A673 (cell line): ENCODE measurements at regions not wholly inside any gene's neighbourhood (a gene's known extent, or its start where the extent isn't known, plus 50 kb on each side); places are given as distances from the start of the nearest gene placed in this dataset.

Source experiments
- BruUV-seq: library from RNA; stranded (reverse); fragments of 400-500 nt; replicated peaks from 2 replicates; lab custom pipeline; 2021; lab: Mats Ljungman, UMichigan
- CTCF ChIA-PET: fragments of 300-600 bp; sonication (Branson Sonifier 250); formaldehyde crosslinking; loops from one replicate; lab custom pipeline; 2022; ENCODE audit warnings: antibody characterized with exemption; lab: Charles Lee
- POLR2A ChIA-PET: fragments of 300-600 bp; sonication (Branson Sonifier 250); formaldehyde crosslinking; loops from one replicate; lab custom pipeline; 2022; ENCODE audit warnings: antibody characterized with exemption; ENCODE audit not compliant: low non-redundant PET; lab: Charles Lee
- DNase-seq: peaks from one replicate; pipeline ENCODE4 v3.0.0-alpha.2; 2015; ENCODE audit warnings: low spot score
- H3K27ac ChIP-seq: fragments of 200-600 bp; sonication (generic); 2 replicates; pipeline ENCODE4 v1.5.1; 2016; ENCODE audit warnings: mixed run types, low read depth, mild to moderate bottlenecking, mixed read lengths, antibody characterized with exemption, low read length; ENCODE audit not compliant: poor library complexity, severe bottlenecking
- H3K27me3 ChIP-seq: fragments of 200-600 bp; sonication (generic); replicated peaks from 2 replicates; pipeline ENCODE4 v1.6.1; 2017; ENCODE audit warnings: mixed run types, low read depth, mild to moderate bottlenecking, mixed read lengths, antibody characterized with exemption, low read length; ENCODE audit not compliant: insufficient read depth, poor library complexity
- H3K36me3 ChIP-seq: fragments of 200-600 bp; sonication (generic); 2 replicates; pipeline ENCODE4 v1.6.1; 2016; ENCODE audit warnings: mixed run types, mild to moderate bottlenecking, mixed read lengths, antibody characterized with exemption, low read length; ENCODE audit not compliant: insufficient read depth, poor library complexity, severe bottlenecking
- H3K4me1 ChIP-seq: fragments of 200-600 bp; sonication (generic); 2 replicates; pipeline ENCODE4 v1.6.1; 2017; ENCODE audit warnings: mixed run types, mild to moderate bottlenecking, mixed read lengths, antibody characterized with exemption, low read length; ENCODE audit not compliant: insufficient read depth, poor library complexity, severe bottlenecking
- H3K4me3 ChIP-seq: fragments of 200-600 bp; sonication (generic); 2 replicates; pipeline ENCODE4 v1.5.1; 2016; ENCODE audit warnings: low read depth, mixed run types, mild to moderate bottlenecking, mixed read lengths, low read length; ENCODE audit not compliant: poor library complexity, severe bottlenecking
- H3K9me3 ChIP-seq: fragments of 200-600 bp; sonication (generic); 2 replicates; pipeline ENCODE4 v1.6.1; 2016; ENCODE audit warnings: mixed run types, low read depth, mild to moderate bottlenecking, mixed read lengths, antibody characterized with exemption, low read length; ENCODE audit not compliant: poor library complexity, severe bottlenecking
- EZH2 ChIP-seq: fragments of 200-600 bp; sonication (generic); IDR thresholded peaks from 2 replicates; pipeline ENCODE4 v1.6.1; 2017; ENCODE audit warnings: borderline replicate concordance, low read depth, mild to moderate bottlenecking, mixed read lengths, antibody characterized with exemption, low read length; ENCODE audit not compliant: poor library complexity, severe bottlenecking
- intact Hi-C: fragments of 100-400 bp; cut with micrococcal nuclease; formaldehyde crosslinking; loops from one replicate; pipeline ENCODE4 v1.10.0; 2022; ENCODE audit not compliant: unreplicated experiment
- TF ChIP-seq, protein P1 (sequence below): fragments of 300-800, 200-600 bp; sonication (generic); conservative IDR thresholded peaks from 2 replicates; pipeline ENCODE4 v1.5.1; 2017; ENCODE audit warnings: low read depth, mild to moderate bottlenecking, antibody characterized with exemption, low read length, moderate library complexity, mixed read lengths

DNA sequence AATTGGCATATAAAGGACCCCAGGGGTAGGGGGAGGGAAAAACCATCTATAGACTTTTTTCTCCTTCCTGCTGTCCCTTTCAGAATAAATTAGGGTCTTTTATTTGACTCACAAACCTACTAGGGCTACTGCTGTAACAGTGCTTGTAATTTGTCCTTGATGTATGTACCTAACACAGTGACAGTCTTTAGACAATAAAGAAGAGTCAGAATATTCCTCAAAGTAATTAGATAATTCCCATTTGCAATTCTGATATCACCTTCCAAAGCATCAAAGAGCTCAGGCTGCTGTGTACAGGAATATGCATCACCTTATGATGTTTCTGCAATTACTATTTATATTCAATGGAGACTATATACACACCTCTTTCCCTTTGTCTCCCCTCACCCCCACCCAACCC lies 161.7 kb downstream of the MREG start:
- BruUV-seq: no TSS peak
- H3K9me3 ChIP-seq: no peaks in the 10 kb centered on the region
- H3K4me1 ChIP-seq: no peaks in the 10 kb centered on the region
- CTCF ChIA-PET: no interaction called here
- intact Hi-C loops: no loop called here
- POLR2A ChIA-PET: no interaction called here
- H3K4me3 ChIP-seq: no peak overlapping the region
- H3K27me3 ChIP-seq: no peaks in the 10 kb centered on the region
- TF ChIP-seq, protein P1, sequence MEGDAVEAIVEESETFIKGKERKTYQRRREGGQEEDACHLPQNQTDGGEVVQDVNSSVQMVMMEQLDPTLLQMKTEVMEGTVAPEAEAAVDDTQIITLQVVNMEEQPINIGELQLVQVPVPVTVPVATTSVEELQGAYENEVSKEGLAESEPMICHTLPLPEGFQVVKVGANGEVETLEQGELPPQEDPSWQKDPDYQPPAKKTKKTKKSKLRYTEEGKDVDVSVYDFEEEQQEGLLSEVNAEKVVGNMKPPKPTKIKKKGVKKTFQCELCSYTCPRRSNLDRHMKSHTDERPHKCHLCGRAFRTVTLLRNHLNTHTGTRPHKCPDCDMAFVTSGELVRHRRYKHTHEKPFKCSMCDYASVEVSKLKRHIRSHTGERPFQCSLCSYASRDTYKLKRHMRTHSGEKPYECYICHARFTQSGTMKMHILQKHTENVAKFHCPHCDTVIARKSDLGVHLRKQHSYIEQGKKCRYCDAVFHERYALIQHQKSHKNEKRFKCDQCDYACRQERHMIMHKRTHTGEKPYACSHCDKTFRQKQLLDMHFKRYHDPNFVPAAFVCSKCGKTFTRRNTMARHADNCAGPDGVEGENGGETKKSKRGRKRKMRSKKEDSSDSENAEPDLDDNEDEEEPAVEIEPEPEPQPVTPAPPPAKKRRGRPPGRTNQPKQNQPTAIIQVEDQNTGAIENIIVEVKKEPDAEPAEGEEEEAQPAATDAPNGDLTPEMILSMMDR: no peak
- no peak for TF ChIP-seq EZH2
- H3K36me3 ChIP-seq: no peaks in the 10 kb centered on the region
- DNase-seq: no peak
- no peak overlapping the region for H3K27ac ChIP-seq

DNA sequence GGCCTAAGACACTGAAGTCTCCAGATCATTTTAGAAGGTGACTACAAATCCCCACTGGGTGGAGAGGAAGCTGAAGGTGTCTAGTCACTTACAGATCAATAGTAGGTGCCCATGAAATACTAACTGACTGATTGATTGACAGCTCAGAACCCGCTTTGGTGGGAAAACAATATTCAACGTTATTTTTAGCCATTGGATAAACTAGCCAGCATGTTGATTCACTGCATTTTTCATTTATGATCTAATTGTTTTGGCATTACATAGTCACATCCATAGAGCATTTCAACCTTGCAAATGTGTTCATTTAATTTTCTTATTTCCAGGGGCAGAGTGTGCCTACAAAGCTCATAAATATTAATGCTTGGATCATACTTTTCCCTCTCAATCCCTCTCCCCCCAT lies 162.3 kb downstream of the MREG start:
- Histone ChIP-seq H3K27ac (no peak overlapping the region), H3K27me3 (no peaks in the 10 kb centered on the region), H3K36me3 (no peaks in the 10 kb centered on the region), H3K4me1 (no peaks in the 10 kb centered on the region), H3K9me3 (no peaks in the 10 kb centered on the region), H3K4me3 (no peak overlapping the region)
- DNase-seq: no peak
- ChIA-PET POLR2A (no interaction called here), CTCF (no interaction called here)
- no TSS peak for BruUV-seq
- TF ChIP-seq, protein P1: no peak
- TF ChIP-seq EZH2: no peak
- intact Hi-C loops: no loop called here

DNA sequence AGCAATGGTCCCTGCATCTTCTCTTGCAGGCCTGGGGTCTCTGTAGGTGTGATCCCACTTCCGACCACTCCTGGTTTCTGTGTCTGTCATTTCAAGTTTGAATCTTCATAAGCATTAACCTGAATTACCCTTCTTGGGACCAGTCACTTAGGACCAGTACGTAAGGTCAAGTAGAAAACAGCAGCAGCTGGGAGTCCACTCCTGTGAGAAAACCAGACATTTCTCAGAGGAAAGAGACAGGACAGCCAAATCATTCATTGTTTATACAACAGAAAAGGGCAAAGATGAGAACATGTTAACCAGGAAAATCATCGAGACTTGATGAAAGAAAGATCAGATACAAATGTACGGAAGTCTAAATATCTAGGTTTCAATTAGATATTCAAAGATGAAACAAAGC lies 163.0 kb downstream of the MREG start:
- POLR2A ChIA-PET: no interaction called here
- no TSS peak for BruUV-seq
- no peaks in the 10 kb centered on the region for H3K4me1 ChIP-seq
- H3K9me3 ChIP-seq: no peaks in the 10 kb centered on the region
- no peaks in the 10 kb centered on the region for H3K27me3 ChIP-seq
- TF ChIP-seq, protein P1: no peak
- no peak for TF ChIP-seq EZH2
- H3K36me3 ChIP-seq: no peaks in the 10 kb centered on the region
- intact Hi-C loops: no loop called here
- no peak for DNase-seq
- H3K4me3 ChIP-seq: no peak overlapping the region
- H3K27ac ChIP-seq: no peak overlapping the region
- CTCF ChIA-PET: no interaction called here
